Thyroid gland (tissue), 4 donors: ENCODE measurements at regions not wholly inside any gene's neighbourhood (a gene's known extent, or its start where the extent isn't known, plus 50 kb on each side); places are given as distances from the start of the nearest gene placed in this dataset.
"Not testable (repeated sequence)": the region's sequence is repeated elsewhere in the genome, so short reads cannot be mapped to it uniquely, and the experiment has no call there.

ENCODE experiments used
- POLR2A ChIP-seq, 2 donors: fragments of 450-650 bp; IDR thresholded peaks; one replicate each; pipeline ENCODE4 v1.6.1; 2017; ENCODE audit warnings: antibody characterized with exemption in 2 of 2, mild to moderate bottlenecking in 2 of 2, moderate library complexity in 1 of 2
- TF ChIP-seq, protein P1 (sequence below), 6 experiments: fragments of 200-600 bp in 3 of 6; fragments of 450-650 bp in 3 of 6; sonication (generic) in 3 of 6; IDR thresholded peaks; one replicate each; pipeline ENCODE4 v1.5.1; 2016 to 2019; ENCODE audit warnings: antibody characterized with exemption in 6 of 6, mild to moderate bottlenecking in 2 of 6, inconsistent platforms in 1 of 6, moderate library complexity in 1 of 6

DNA sequence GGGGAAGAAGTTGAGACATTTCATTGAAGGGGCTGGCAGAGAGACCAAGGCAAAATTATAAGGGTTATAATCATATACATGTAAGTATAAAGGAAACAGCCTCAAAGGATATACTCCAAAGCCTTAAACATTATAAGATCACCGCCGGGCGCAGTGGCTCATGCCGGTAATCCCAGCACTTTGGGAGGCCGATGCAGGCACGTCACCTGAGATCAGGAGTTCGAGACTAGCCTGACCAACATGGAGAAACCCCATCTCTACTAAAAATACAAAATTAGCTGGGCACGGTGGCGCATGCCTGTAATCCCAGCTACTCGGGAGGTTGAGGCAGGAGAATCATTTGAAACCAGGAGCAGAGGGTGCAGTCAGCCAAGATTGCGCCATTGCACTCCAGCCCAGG lies 1227.0 kb upstream of the NRXN1 start:
- TF ChIP-seq, protein P1, sequence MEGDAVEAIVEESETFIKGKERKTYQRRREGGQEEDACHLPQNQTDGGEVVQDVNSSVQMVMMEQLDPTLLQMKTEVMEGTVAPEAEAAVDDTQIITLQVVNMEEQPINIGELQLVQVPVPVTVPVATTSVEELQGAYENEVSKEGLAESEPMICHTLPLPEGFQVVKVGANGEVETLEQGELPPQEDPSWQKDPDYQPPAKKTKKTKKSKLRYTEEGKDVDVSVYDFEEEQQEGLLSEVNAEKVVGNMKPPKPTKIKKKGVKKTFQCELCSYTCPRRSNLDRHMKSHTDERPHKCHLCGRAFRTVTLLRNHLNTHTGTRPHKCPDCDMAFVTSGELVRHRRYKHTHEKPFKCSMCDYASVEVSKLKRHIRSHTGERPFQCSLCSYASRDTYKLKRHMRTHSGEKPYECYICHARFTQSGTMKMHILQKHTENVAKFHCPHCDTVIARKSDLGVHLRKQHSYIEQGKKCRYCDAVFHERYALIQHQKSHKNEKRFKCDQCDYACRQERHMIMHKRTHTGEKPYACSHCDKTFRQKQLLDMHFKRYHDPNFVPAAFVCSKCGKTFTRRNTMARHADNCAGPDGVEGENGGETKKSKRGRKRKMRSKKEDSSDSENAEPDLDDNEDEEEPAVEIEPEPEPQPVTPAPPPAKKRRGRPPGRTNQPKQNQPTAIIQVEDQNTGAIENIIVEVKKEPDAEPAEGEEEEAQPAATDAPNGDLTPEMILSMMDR (IDR thresholded peaks at IDR 0.05), result not testable (repeated sequence)
- not testable (repeated sequence) for TF ChIP-seq POLR2A (IDR thresholded peaks at IDR 0.05)
